GM12878 (cell line): ENCODE measurements at regions not wholly inside any gene's neighbourhood (a gene's known extent, or its start where the extent isn't known, plus 50 kb on each side); places are given as distances from the start of the nearest gene placed in this dataset.

Experiments
- KDM1A ChIP-seq: fragments of 200-600 bp; sonication (generic); IDR thresholded peaks from 2 replicates; pipeline ENCODE4 v1.6.1; 2016; ENCODE audit warnings: borderline replicate concordance
- STAT3 ChIP-seq: IDR thresholded peaks from 2 replicates; pipeline ENCODE4 v1.6.1; 2011; ENCODE audit warnings: low read depth, low read length, improper control_type of control experiment
- ZNF217 ChIP-seq: fragments of 450-650 bp; IDR thresholded peaks from 2 replicates; pipeline ENCODE4 v1.6.1; 2017; ENCODE audit warnings: antibody characterized with exemption, mild to moderate bottlenecking
- TF ChIP-seq, protein P1 (sequence below), 3 experiments: IDR thresholded peaks in 2 of 3; conservative IDR thresholded peaks in 1 of 3; 2 replicates each; pipeline ENCODE4 v1.5.1; 2011; ENCODE audit warnings: low read depth in 3 of 3, low read length in 3 of 3, mild to moderate bottlenecking in 3 of 3, control low read depth in 2 of 3, moderate library complexity in 2 of 3, inconsistent platforms in 1 of 3, mixed read lengths in 1 of 3; ENCODE audit not compliant: control insufficient read depth in 2 of 3, insufficient read depth in 1 of 3; ENCODE audit errors: extremely low read depth in 1 of 3

DNA sequence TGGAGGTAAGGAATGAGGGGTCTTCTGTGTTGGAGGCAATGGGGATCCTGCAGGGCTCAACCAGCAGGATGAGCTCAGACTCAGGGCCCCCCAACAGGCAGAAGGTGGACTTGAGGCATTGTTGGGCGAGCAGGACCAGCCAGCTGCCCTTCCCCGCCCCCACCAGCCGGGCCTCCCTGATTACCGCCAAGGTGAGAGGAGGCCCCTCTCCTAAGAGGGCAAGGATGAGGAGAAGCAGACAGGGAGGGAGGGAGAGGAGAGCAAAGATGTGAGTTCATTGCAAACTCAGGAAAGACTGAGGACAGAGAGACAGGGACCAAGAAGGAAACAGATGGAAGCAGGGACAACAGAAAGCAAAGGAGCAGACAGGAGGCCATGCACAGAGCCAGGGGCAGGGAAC, 272.8 kb upstream of the XYLT1 start:
- no peak for TF ChIP-seq STAT3
- TF ChIP-seq ZNF217: no peak
- TF ChIP-seq, protein P1, sequence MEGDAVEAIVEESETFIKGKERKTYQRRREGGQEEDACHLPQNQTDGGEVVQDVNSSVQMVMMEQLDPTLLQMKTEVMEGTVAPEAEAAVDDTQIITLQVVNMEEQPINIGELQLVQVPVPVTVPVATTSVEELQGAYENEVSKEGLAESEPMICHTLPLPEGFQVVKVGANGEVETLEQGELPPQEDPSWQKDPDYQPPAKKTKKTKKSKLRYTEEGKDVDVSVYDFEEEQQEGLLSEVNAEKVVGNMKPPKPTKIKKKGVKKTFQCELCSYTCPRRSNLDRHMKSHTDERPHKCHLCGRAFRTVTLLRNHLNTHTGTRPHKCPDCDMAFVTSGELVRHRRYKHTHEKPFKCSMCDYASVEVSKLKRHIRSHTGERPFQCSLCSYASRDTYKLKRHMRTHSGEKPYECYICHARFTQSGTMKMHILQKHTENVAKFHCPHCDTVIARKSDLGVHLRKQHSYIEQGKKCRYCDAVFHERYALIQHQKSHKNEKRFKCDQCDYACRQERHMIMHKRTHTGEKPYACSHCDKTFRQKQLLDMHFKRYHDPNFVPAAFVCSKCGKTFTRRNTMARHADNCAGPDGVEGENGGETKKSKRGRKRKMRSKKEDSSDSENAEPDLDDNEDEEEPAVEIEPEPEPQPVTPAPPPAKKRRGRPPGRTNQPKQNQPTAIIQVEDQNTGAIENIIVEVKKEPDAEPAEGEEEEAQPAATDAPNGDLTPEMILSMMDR (IDR thresholded peaks at IDR 0.05 in 2 of 3, conservative IDR thresholded peaks at IDR 0.05 in 1 of 3; ENCODE audit: control insufficient read depth in 2 of 3, extremely low read depth in 1 of 3, insufficient read depth in 1 of 3, low read depth in 3 of 3, low read length in 3 of 3): no peak
- TF ChIP-seq KDM1A: no peak
